ENCODE measurements at regions not wholly inside any gene's neighbourhood (a gene's known extent, or its start where the extent isn't known, plus 50 kb on each side); places are given as distances from the start of the nearest gene placed in this dataset.

GRCh38 chrX:23271026-23271425, 63.6 kb upstream of the PTCHD1 start:
- Mint-ChIP-seq H3K4me3 (no peak overlapping the region), H3K27ac (no peak overlapping the region), H3K27me3 (no peaks in the 10 kb centered on the region), H3K4me1 (no peaks in the 10 kb centered on the region), H3K9me3 (no peaks in the 10 kb centered on the region), H3K36me3 (no peaks in the 10 kb centered on the region)
- DNase-seq (no peak), ATAC-seq (replicated peaks) (no peak)

- Mint-ChIP-seq H3K4me1 (no peaks in the 10 kb centered on the region), H3K36me3 (no peaks in the 10 kb centered on the region), H3K27me3 (no peaks in the 10 kb centered on the region), H3K27ac (no peak overlapping the region), H3K4me3 (no peak overlapping the region), H3K9me3 (no peaks in the 10 kb centered on the region)
- DNase-seq = no peak
- no peak for ATAC-seq (replicated peaks)
Observed at GRCh38 chrX:23276475-23276874, 58.2 kb upstream of the PTCHD1 start.

All from stimulated activated naive B cell treated with anti-CD40 and anti-IgM and Interleukin-4, amounts not matched to agents 10 μg/mL and 1 μg/mL and 100 μg/mL, for 72 hours (primary cell).